NCI-H82 (cell line): ENCODE measurements at regions not wholly inside any gene's neighbourhood (a gene's known extent, or its start where the extent isn't known, plus 50 kb on each side); places are given as distances from the start of the nearest gene placed in this dataset.

Experiments used
- DNase-seq: peaks from one replicate; lab custom pipeline; 2025; lab: John Stamatoyannopoulos, UW

GRCh38 chr3:96712792-96713191 is 101.6 kb upstream of the EPHA6 start:
- DNase-seq, result no peak

GRCh38 chr3:96719921-96720320 is 94.5 kb upstream of the EPHA6 start:
- no peak for DNase-seq

GRCh38 chr3:96731031-96731430 is 83.4 kb upstream of the EPHA6 start:
- DNase-seq, result no peak

GRCh38 chr3:96734273-96735009 is 80.0 kb upstream of the EPHA6 start:
- peak; percentile 40 for DNase-seq

DNA sequence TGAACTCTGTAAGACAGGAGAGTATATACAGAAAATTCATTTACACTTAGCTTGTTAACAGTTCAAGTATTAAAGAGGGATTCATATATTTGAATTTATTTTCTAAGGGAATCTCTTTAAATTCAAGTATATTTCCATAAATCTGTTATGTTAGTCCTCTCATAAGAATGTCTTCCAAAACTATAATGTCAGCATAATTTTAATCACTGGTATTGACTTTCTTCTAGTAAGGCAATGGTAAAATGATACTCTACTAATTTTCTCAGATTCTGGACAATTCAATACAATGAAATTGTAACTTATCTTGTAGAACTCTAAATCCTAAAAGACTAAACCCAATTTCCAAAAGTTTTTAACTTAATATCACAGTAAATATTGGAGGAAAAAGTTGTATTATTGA is 66.3 kb upstream of the EPHA6 start:
- DNase-seq, result no peak

GRCh38 chr3:96750094-96750767 is 64.2 kb upstream of the EPHA6 start:
- no peak for DNase-seq

GRCh38 chr3:96753124-96753523 is 61.3 kb upstream of the EPHA6 start:
- DNase-seq, result no peak

DNA sequence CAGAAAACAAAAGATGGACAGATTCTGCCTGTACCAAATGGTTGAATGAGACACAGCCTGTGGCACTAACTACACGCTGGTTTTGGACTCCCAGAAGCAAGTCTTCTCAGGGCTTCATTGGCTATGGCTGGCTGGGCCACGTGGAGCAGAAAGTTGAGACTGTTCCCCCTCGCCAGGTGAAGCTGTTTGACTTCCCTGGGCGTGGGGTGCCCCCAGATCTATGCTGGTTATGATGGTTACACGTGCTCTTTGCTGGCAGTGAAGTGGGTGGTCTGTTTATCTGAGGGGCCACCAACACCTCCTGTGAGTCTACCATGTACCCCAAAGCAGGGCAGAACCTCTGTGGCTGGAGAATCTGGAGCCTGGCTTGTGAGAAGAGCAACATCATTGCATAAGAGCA is 60.3 kb upstream of the EPHA6 start:
- no peak for DNase-seq

DNA sequence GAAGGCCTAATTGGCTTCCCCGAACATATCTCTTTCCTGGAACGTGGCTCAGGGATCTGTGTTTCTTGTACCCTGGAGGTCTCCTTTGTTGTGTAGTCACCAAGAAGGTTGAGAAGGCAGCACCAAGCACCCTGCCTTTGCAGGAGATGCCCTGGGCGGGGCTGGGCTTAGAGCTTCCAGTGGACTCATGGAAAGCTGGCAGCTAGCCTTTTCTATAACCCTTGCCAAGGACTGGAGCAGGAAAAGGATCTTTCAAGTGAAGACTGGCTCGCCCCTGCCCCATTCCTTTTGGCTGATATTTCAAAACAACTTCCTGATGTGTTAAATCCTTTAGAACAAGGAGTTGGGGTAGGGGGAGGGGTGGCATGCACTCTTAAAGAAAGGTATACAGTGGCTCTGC is 58.9 kb upstream of the EPHA6 start:
- DNase-seq, result no peak

DNA sequence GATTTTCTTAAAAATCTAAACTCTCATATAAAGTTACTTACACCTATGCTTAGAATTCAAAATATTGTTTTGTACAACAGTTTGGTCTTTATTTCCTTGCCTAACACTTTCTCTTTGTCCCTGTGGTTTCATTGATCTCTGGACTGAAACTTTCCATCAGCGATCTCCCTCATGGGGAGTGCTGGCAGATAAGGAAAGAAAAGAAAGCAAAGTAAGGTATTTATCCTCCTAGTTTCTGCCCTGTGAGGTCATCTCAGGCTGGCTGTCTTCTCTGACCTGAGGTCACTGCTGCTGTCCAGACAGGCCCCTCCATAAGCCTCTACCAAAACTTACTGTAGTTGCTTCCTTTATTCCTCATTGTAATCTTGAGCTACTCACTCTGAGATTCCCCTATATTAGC is 57.9 kb upstream of the EPHA6 start:
- DNase-seq, result no peak

GRCh38 chr3:96760956-96761355 is 53.4 kb upstream of the EPHA6 start:
- no peak for DNase-seq
